ENCODE measurements at regions not wholly inside any gene's neighbourhood (a gene's known extent, or its start where the extent isn't known, plus 50 kb on each side); places are given as distances from the start of the nearest gene placed in this dataset.

DNA sequence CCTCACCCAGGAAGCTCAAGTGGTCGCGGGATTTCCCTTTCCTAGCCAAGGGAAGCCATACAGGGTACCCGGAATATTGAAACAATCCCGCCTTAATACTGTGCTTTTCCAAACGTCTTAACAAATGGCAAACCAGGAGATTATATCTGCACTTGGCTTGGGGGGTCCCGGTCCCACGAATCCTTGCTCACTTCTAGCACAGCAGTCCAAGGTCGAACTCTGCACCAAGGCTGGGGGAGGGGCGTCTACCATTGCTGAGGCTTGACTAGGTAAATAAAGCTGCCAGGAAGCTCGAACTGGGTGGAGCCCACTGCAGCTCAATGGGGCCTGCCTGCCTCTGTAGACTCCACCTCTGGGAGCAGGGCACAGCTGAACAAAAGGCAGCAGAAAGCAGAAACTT, 1644.8 kb downstream of the PCDH9 start:
- ATAC-seq = no peak
- H3K27me3 Mint-ChIP-seq (ENCODE audit: insufficient read depth, low read depth, poor library complexity) = peaks cover 2% of the 10 kb centered on the region
- no peak overlapping the region for H3K27ac Mint-ChIP-seq
- H2AFZ ChIP-seq = no peak overlapping the region
- no peak overlapping the region for H3K4me3 Mint-ChIP-seq
- H4K20me1 ChIP-seq (replicated peaks; ENCODE audit: insufficient read depth) = no peaks in the 10 kb centered on the region
- peaks cover 11% of the 10 kb centered on the region; the same call in 1 of the 2 replicates for H3K27me3 ChIP-seq (ENCODE audit: insufficient read depth)
- no peak for DNase-seq (ENCODE audit: low spot score)
- peaks cover 10% of the 10 kb centered on the region; the same call in 2 of the 3 replicates for H3K36me3 Mint-ChIP-seq (ENCODE audit: low read depth)
- peaks cover 20% of the 10 kb centered on the region for H3K4me1 Mint-ChIP-seq
- no peak overlapping the region for H3K27ac ChIP-seq (ENCODE audit: low read depth)
- no peak overlapping the region for H3K4me2 ChIP-seq
- H3K4me3 ChIP-seq = no peak overlapping the region
- H3K36me3 ChIP-seq (ENCODE audit: insufficient read depth) = no peaks in the 10 kb centered on the region
- peaks cover 8% of the 10 kb centered on the region for H3K4me1 ChIP-seq (ENCODE audit: insufficient read depth)
- H3K9me2 ChIP-seq (ENCODE audit: insufficient read depth) = no peaks in the 10 kb centered on the region
- no peaks in the 10 kb centered on the region for H3F3A ChIP-seq (replicated peaks; ENCODE audit: low read depth)
- H3K9me3 Mint-ChIP-seq = peaks cover 20% of the 10 kb centered on the region
- TF ChIP-seq CTCF (conservative IDR thresholded peaks at IDR 0.05; ENCODE audit: low read depth in 2 of 2) = no peak
- no peak for TF ChIP-seq ZNF331 (CRISPR knock-in tag; IDR thresholded peaks at IDR 0.05; ENCODE audit: low read depth)
- no peak for TF ChIP-seq CREB1 (CRISPR knock-in tag; IDR thresholded peaks at IDR 0.05; ENCODE audit: low read depth)
- TF ChIP-seq ETS1 (IDR thresholded peaks at IDR 0.05) = no peak
- no peak for TF ChIP-seq ZNF462 (CRISPR knock-in tag; IDR thresholded peaks at IDR 0.05)
- TF ChIP-seq EZH2 (IDR thresholded peaks at IDR 0.05; ENCODE audit: low read depth, unreplicated experiment) = no peak
- no peak for TF ChIP-seq EZH2phosphoT487 (IDR thresholded peaks at IDR 0.05; ENCODE audit: unreplicated experiment)
- no peak for TF ChIP-seq NANOG (IDR thresholded peaks at IDR 0.05; ENCODE audit: borderline replicate concordance)
- no peak for TF ChIP-seq POLR2AphosphoS5 (IDR thresholded peaks at IDR 0.05; ENCODE audit: low read depth)
- TF ChIP-seq STAT1 (IDR thresholded peaks at IDR 0.05; ENCODE audit: unreplicated experiment) = no peak
- TF ChIP-seq REST (IDR thresholded peaks at IDR 0.05; ENCODE audit: unreplicated experiment) = no peak
- TF ChIP-seq ZNF114 (CRISPR knock-in tag; IDR thresholded peaks at IDR 0.05) = no peak
- no peak for TF ChIP-seq JUNB (IDR thresholded peaks at IDR 0.05; ENCODE audit: unreplicated experiment)
- H3K79me2 ChIP-seq (replicated peaks; ENCODE audit: insufficient read depth) = no peaks in the 10 kb centered on the region

All from GM23338 (cell line).